ENCODE measurements at regions not wholly inside any gene's neighbourhood (a gene's known extent, or its start where the extent isn't known, plus 50 kb on each side); places are given as distances from the start of the nearest gene placed in this dataset.

DNA sequence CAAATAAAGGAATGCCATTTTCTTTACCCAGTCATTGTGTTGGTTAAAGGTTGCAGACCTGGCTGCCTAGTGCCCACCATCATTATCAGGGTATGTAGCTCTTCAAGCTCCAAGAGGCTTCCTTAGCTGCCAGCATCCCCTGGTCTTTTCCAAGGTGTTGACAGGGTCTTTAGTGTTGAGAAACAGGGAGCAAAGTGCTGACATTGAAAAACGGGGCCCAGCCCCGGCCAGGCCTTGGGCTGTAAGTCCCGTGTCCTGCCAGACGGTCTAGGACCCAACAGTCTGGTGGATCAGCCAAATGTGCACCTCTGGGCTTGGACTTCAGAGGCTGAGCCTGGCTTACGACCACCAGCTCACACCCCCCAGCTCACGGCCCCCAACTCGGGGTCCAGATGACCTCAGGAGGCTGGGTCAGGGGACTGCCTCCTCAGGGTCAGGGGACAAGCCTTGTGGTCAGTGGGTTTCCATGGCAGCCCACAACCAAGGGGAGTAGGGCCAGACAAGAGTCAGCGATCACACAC lies 114.4 kb upstream of the MLN start:
- CTCF ChIA-PET, result interaction anchor here (0.6 to 0.8 kb wide), 2 partner anchors 16 to 41 kb away, joined by 3 to 4 read pairs; no protein-coding TSS in a partner anchor
- TF ChIP-seq, protein P1, sequence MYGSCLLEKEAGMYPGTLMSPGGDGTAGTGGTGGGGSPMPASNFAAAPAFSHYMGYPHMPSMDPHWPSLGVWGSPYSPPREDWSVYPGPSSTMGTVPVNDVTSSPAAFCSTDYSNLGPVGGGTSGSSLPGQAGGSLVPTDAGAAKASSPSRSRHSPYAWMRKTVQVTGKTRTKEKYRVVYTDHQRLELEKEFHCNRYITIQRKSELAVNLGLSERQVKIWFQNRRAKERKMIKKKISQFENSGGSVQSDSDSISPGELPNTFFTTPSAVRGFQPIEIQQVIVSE (CRISPR knock-in tag; IDR thresholded peaks at IDR 0.05; ENCODE audit: borderline replicate concordance), result no peak
- no peak for TF ChIP-seq JUN (CRISPR knock-in tag; IDR thresholded peaks at IDR 0.05)
- TF ChIP-seq ATF1 (CRISPR knock-in tag; IDR thresholded peaks at IDR 0.05), result no peak
- no peak for TF ChIP-seq NR1H2 (CRISPR knock-in tag; IDR thresholded peaks at IDR 0.05)
- no peak for TF ChIP-seq CBFB (CRISPR knock-in tag; IDR thresholded peaks at IDR 0.05; ENCODE audit: low read depth)
- no peak for TF ChIP-seq ZNF219 (CRISPR knock-in tag; IDR thresholded peaks at IDR 0.05; ENCODE audit: borderline replicate concordance)
- TF ChIP-seq HMGXB4 (CRISPR knock-in tag; IDR thresholded peaks at IDR 0.05), result no peak
- no peak for TF ChIP-seq RORB (CRISPR knock-in tag; IDR thresholded peaks at IDR 0.05)
- TF ChIP-seq, protein P2, sequence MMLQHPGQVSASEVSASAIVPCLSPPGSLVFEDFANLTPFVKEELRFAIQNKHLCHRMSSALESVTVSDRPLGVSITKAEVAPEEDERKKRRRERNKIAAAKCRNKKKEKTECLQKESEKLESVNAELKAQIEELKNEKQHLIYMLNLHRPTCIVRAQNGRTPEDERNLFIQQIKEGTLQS (CRISPR knock-in tag; conservative IDR thresholded peaks at IDR 0.05), result no peak
- TF ChIP-seq ZNF121 (CRISPR knock-in tag; IDR thresholded peaks at IDR 0.05), result no peak
- no peak for TF ChIP-seq ZNF532 (CRISPR knock-in tag; IDR thresholded peaks at IDR 0.05; ENCODE audit: borderline replicate concordance)
- TF ChIP-seq OVOL2 (CRISPR knock-in tag; IDR thresholded peaks at IDR 0.05; ENCODE audit: borderline replicate concordance), result no peak
- no peak for TF ChIP-seq ETV6 (CRISPR knock-in tag; IDR thresholded peaks at IDR 0.05)
- TF ChIP-seq FOXJ3 (CRISPR knock-in tag; IDR thresholded peaks at IDR 0.05; ENCODE audit: borderline replicate concordance), result no peak
- TF ChIP-seq ESRRA (CRISPR knock-in tag; IDR thresholded peaks at IDR 0.05; ENCODE audit: borderline replicate concordance), result no peak
- Mint-ChIP-seq H3K9me3 (peaks cover 21% of the 10 kb centered on the region), H3K27ac (no peak overlapping the region), H3K4me3 (no peak overlapping the region), H3K27me3 (ENCODE audit: low read depth) (peaks cover 14% of the 10 kb centered on the region; the same call in 1 of the 2 replicates), H3K36me3 (peaks cover 13% of the 10 kb centered on the region), H3K4me1 (no peaks in the 10 kb centered on the region)
- POLR2A ChIA-PET, result no interaction called here
- DNase-seq (ENCODE audit: low spot score), result no peak
- ATAC-seq, result no peak

DNA sequence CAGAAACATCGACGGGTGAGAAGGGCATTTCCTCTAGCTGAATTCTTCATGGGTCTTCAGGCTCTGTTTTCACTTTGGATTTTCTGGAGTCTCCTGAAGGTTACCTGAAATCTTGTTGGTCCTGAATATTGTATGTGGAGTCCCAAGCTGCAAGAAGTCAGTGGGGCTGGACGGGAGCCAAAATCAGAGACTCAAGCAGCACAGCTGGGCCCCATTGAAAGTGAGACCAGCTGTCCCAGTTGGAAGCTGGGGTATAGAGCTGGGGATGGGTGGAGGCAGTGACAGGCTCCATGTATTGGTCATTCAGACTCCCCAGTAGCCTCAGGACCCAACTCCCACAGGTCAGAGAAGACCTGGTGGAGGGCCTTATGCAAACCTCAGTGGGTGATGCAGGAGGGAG lies 111.3 kb upstream of the MLN start:
- ChIA-PET POLR2A (no interaction called here), CTCF (interaction anchor here (0.9 to 2.0 kb wide), 3 partner anchors 36 to 113 kb away, joined by 3 to 7 read pairs (median 3); no protein-coding TSS in a partner anchor)
- peaks cover 14% of the 10 kb centered on the region; the same call in 1 of the 2 replicates for H3K27me3 Mint-ChIP-seq (ENCODE audit: low read depth)
- H3K9me3 Mint-ChIP-seq, result peaks cover 21% of the 10 kb centered on the region
- H3K36me3 Mint-ChIP-seq, result peaks cover 13% of the 10 kb centered on the region
- H3K4me3 Mint-ChIP-seq, result no peak overlapping the region
- H3K4me1 Mint-ChIP-seq, result no peaks in the 10 kb centered on the region
- no peak for ATAC-seq
- TF ChIP-seq, protein P3, sequence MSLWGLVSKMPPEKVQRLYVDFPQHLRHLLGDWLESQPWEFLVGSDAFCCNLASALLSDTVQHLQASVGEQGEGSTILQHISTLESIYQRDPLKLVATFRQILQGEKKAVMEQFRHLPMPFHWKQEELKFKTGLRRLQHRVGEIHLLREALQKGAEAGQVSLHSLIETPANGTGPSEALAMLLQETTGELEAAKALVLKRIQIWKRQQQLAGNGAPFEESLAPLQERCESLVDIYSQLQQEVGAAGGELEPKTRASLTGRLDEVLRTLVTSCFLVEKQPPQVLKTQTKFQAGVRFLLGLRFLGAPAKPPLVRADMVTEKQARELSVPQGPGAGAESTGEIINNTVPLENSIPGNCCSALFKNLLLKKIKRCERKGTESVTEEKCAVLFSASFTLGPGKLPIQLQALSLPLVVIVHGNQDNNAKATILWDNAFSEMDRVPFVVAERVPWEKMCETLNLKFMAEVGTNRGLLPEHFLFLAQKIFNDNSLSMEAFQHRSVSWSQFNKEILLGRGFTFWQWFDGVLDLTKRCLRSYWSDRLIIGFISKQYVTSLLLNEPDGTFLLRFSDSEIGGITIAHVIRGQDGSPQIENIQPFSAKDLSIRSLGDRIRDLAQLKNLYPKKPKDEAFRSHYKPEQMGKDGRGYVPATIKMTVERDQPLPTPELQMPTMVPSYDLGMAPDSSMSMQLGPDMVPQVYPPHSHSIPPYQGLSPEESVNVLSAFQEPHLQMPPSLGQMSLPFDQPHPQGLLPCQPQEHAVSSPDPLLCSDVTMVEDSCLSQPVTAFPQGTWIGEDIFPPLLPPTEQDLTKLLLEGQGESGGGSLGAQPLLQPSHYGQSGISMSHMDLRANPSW (CRISPR knock-in tag; conservative IDR thresholded peaks at IDR 0.05; ENCODE audit: low read depth), result no peak
- TF ChIP-seq ZNF121 (CRISPR knock-in tag; IDR thresholded peaks at IDR 0.05) (no peak), MAX (CRISPR knock-in tag; IDR thresholded peaks at IDR 0.05) (no peak), ZNF396 (CRISPR knock-in tag; IDR thresholded peaks at IDR 0.05; ENCODE audit: borderline replicate concordance) (no peak), ETV6 (CRISPR knock-in tag; IDR thresholded peaks at IDR 0.05) (no peak), CREM (CRISPR knock-in tag; IDR thresholded peaks at IDR 0.05) (no peak)
- TF ChIP-seq, protein P4, sequence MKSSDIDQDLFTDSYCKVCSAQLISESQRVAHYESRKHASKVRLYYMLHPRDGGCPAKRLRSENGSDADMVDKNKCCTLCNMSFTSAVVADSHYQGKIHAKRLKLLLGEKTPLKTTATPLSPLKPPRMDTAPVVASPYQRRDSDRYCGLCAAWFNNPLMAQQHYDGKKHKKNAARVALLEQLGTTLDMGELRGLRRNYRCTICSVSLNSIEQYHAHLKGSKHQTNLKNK (CRISPR knock-in tag; IDR thresholded peaks at IDR 0.05), result no peak
- TF ChIP-seq, protein P5, sequence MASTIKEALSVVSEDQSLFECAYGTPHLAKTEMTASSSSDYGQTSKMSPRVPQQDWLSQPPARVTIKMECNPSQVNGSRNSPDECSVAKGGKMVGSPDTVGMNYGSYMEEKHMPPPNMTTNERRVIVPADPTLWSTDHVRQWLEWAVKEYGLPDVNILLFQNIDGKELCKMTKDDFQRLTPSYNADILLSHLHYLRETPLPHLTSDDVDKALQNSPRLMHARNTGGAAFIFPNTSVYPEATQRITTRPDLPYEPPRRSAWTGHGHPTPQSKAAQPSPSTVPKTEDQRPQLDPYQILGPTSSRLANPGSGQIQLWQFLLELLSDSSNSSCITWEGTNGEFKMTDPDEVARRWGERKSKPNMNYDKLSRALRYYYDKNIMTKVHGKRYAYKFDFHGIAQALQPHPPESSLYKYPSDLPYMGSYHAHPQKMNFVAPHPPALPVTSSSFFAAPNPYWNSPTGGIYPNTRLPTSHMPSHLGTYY (CRISPR knock-in tag; IDR thresholded peaks at IDR 0.05), result no peak
- no peak overlapping the region for H3K27ac Mint-ChIP-seq
- no peak for DNase-seq (ENCODE audit: low spot score)
